ENCODE measurements at regions not wholly inside any gene's neighbourhood (a gene's known extent, or its start where the extent isn't known, plus 50 kb on each side); places are given as distances from the start of the nearest gene placed in this dataset.

DNA sequence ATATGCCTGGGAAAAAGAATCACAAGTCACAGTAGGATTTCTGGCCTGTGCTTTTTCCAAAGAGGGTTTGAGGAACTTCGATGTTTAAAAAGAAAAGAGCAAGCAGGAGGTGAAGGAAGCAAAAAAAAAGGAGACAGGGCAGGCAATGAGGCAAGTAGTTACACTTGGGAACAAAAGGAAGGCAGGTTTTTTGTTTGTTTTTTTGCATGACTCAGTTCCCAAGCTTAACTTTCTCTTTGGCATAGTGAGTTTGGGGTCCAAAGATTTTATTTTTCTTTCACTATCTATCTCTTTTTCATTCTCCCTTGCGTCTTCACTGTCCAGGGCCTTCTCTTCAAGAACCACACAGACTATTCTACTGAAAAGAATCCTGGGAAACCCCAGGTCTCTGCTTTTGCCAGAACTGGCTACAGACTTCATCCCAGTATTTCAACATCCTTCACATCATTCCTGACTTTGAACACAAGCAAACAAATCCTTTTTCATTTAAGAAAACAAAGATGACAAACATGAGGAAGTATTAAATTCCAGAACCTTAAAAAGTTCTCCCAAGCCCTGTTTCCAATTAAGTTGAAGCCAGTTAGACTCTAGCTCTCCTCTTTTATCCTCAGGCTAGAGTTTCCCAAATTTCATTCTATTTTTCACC is 210.7 kb upstream of the RND3 start:
- no peaks in the 10 kb centered on the region; the same call in 1 of the 2 replicates for H3K79me2 ChIP-seq (ENCODE audit: insufficient read depth, low read length)
- no peak overlapping the region for H4K91ac ChIP-seq (ENCODE audit: insufficient read length, low read depth, low read length)
- H4K5ac ChIP-seq (ENCODE audit: insufficient read length, low read depth, low read length) = no peak overlapping the region
- H3K56ac ChIP-seq (ENCODE audit: insufficient read length, low read depth, low read length) = no peak overlapping the region
- no peak overlapping the region for H3K4ac ChIP-seq (ENCODE audit: low read depth, low read length)
- Mint-ChIP-seq H3K9me3 (peaks cover 0 to 12% of the 10 kb centered on the region in 2 experiments; a peak in 1 of 5 replicates), H3K4me1 (peaks cover 14 to 24% of the 10 kb centered on the region in 2 experiments), H3K27ac (no peak overlapping the region), H3K27me3 (ENCODE audit: low read depth) (no peaks in the 10 kb centered on the region), H3K36me3 (ENCODE audit: insufficient read depth in 1 of 3, low read depth in 3 of 3) (peaks cover 0 to 7% (median 2%) of the 10 kb centered on the region in 3 experiments; a peak in 5 of 7 replicates), H3K4me3 (no peak overlapping the region)
- no peaks in the 10 kb centered on the region for H3K79me1 ChIP-seq (ENCODE audit: insufficient read depth, low read depth, low read length, poor library complexity, severe bottlenecking)
- no peak overlapping the region for H2AK5ac ChIP-seq (ENCODE audit: insufficient read length, low read length)
- H3K27me3 ChIP-seq (ENCODE audit: insufficient read depth, low read length) = no peaks in the 10 kb centered on the region
- no peak overlapping the region for H3K9ac ChIP-seq (ENCODE audit: extremely low read depth, insufficient read length, low read length)
- H4K20me1 ChIP-seq (ENCODE audit: control insufficient read depth, insufficient read depth, insufficient read length) = no peaks in the 10 kb centered on the region
- H3T11ph ChIP-seq (ENCODE audit: low read length) = no peak overlapping the region
- no peak for DNase-seq
- no peak overlapping the region for H2BK120ac ChIP-seq (ENCODE audit: low read depth, low read length, poor library complexity, severe bottlenecking)
- H3K27ac ChIP-seq (ENCODE audit: insufficient read length, low read depth, low read length) = no peak overlapping the region
- no peak overlapping the region for H3K4me2 ChIP-seq (ENCODE audit: insufficient read depth, insufficient read length, low read length)
- no peak overlapping the region for H3K23ac ChIP-seq (ENCODE audit: insufficient read length, low read depth, low read length)
- no peak overlapping the region for H4K8ac ChIP-seq (replicated peaks; ENCODE audit: insufficient read length, low read depth, low read length)
- no peak overlapping the region for H2BK15ac ChIP-seq (ENCODE audit: low read depth, low read length)
- WGBS (ENCODE audit: extremely low coverage, insufficient read length, low lambda C conversion rate) = no CpG with 5 or more reads among the region's 2 CpGs
- H3K4me1 ChIP-seq (ENCODE audit: insufficient read depth, low read length) = peaks cover 3% of the 10 kb centered on the region; the same call in 1 of the 2 replicates
- no peak overlapping the region for H3K18ac ChIP-seq (ENCODE audit: insufficient read length, low read depth, low read length)
- H3K9me3 ChIP-seq (ENCODE audit: control insufficient read depth, low read depth, low read length) = no peaks in the 10 kb centered on the region
- no peak overlapping the region for H2BK12ac ChIP-seq (ENCODE audit: insufficient read length, low read depth, low read length)
- H3K23me2 ChIP-seq (ENCODE audit: insufficient read length, low read depth, low read length, poor library complexity, severe bottlenecking) = no peaks in the 10 kb centered on the region
- H2BK20ac ChIP-seq (ENCODE audit: low read depth, low read length, poor library complexity, severe bottlenecking) = no peak overlapping the region
- no peak overlapping the region for H2AFZ ChIP-seq (ENCODE audit: low read length)
- H2BK5ac ChIP-seq (ENCODE audit: insufficient read length, low read length) = no peak overlapping the region
- no peak overlapping the region for H3K14ac ChIP-seq (ENCODE audit: insufficient read depth, low read length)
- TF ChIP-seq, protein P1, sequence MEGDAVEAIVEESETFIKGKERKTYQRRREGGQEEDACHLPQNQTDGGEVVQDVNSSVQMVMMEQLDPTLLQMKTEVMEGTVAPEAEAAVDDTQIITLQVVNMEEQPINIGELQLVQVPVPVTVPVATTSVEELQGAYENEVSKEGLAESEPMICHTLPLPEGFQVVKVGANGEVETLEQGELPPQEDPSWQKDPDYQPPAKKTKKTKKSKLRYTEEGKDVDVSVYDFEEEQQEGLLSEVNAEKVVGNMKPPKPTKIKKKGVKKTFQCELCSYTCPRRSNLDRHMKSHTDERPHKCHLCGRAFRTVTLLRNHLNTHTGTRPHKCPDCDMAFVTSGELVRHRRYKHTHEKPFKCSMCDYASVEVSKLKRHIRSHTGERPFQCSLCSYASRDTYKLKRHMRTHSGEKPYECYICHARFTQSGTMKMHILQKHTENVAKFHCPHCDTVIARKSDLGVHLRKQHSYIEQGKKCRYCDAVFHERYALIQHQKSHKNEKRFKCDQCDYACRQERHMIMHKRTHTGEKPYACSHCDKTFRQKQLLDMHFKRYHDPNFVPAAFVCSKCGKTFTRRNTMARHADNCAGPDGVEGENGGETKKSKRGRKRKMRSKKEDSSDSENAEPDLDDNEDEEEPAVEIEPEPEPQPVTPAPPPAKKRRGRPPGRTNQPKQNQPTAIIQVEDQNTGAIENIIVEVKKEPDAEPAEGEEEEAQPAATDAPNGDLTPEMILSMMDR (conservative IDR thresholded peaks at IDR 0.05) = no peak

Data from H9 (cell line).